AG04449 (cell line): ENCODE measurements at regions not wholly inside any gene's neighbourhood (a gene's known extent, or its start where the extent isn't known, plus 50 kb on each side); places are given as distances from the start of the nearest gene placed in this dataset.
"Not testable (repeated sequence)": the region's sequence is repeated elsewhere in the genome, so short reads cannot be mapped to it uniquely, and the experiment has no call there.

Experiments used
- CTCF ChIA-PET: fragments of 350-600 bp; formaldehyde crosslinking; extraction: SDS; loops from one replicate; lab custom pipeline; 2021; ENCODE audit warnings: antibody characterized with exemption; lab: Yijun Ruan, JAX
- POLR2A ChIA-PET: fragments of 400-600, 350-600 bp; formaldehyde crosslinking; extraction: SDS; loops from one replicate; lab custom pipeline; 2020; ENCODE audit warnings: antibody characterized with exemption, inconsistent platforms; lab: Yijun Ruan, JAX
- DNase-seq: peaks from one replicate; pipeline ENCODE4 v3.0.0-alpha.2; 2010; ENCODE audit warnings: low read depth, low spot score
- H3K4me3 ChIP-seq: 2 replicates; pipeline ENCODE4 v1.5.1; 2011; ENCODE audit warnings: low read depth, mild to moderate bottlenecking, control low read depth, low read length
- TF ChIP-seq, protein P1 (sequence below): IDR thresholded peaks from one replicate; pipeline ENCODE4 v1.5.1; 2011; ENCODE audit warnings: mild to moderate bottlenecking, moderate library complexity, low read length, control low read depth, inconsistent platforms; ENCODE audit not compliant: insufficient read depth; ENCODE audit errors: missing control alignments

- DNase-seq = no peak
- TF ChIP-seq, protein P1, sequence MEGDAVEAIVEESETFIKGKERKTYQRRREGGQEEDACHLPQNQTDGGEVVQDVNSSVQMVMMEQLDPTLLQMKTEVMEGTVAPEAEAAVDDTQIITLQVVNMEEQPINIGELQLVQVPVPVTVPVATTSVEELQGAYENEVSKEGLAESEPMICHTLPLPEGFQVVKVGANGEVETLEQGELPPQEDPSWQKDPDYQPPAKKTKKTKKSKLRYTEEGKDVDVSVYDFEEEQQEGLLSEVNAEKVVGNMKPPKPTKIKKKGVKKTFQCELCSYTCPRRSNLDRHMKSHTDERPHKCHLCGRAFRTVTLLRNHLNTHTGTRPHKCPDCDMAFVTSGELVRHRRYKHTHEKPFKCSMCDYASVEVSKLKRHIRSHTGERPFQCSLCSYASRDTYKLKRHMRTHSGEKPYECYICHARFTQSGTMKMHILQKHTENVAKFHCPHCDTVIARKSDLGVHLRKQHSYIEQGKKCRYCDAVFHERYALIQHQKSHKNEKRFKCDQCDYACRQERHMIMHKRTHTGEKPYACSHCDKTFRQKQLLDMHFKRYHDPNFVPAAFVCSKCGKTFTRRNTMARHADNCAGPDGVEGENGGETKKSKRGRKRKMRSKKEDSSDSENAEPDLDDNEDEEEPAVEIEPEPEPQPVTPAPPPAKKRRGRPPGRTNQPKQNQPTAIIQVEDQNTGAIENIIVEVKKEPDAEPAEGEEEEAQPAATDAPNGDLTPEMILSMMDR = no peak
- H3K4me3 ChIP-seq = no peak overlapping the region
- ChIA-PET CTCF (no interaction called here), POLR2A (no interaction called here)
Observed at GRCh38 chr5:116862632-116863455, 288.2 kb upstream of the SEMA6A start.

- DNase-seq = no peak
- ChIA-PET POLR2A (no interaction called here), CTCF (no interaction called here)
- no peak overlapping the region for H3K4me3 ChIP-seq
- TF ChIP-seq, protein P1 = no peak
Observed at GRCh38 chr5:116861666-116862065, 287.0 kb upstream of the SEMA6A start.

DNA sequence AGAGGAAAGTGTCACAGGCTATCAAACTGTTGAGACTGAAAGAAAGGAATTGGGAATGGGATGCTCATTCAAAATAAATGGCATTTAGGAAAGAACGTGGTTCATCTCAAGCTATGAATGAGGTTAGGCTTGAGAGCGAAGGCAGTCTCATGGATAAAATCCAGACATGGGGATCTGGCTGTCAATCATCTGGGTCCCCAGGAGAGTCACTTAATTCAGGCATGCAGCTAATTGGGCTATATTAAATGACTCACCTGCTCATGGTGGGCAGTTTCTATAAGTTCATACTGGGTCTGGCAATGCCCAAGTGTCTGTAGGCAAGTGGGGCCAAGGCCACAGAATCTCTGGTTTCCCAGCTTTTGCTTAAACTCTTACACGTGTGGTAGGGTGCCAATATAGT, 286.5 kb upstream of the SEMA6A start:
- TF ChIP-seq, protein P1 = no peak
- CTCF ChIA-PET = no interaction called here
- POLR2A ChIA-PET = no interaction called here
- no peak for DNase-seq
- no peak overlapping the region for H3K4me3 ChIP-seq

DNA sequence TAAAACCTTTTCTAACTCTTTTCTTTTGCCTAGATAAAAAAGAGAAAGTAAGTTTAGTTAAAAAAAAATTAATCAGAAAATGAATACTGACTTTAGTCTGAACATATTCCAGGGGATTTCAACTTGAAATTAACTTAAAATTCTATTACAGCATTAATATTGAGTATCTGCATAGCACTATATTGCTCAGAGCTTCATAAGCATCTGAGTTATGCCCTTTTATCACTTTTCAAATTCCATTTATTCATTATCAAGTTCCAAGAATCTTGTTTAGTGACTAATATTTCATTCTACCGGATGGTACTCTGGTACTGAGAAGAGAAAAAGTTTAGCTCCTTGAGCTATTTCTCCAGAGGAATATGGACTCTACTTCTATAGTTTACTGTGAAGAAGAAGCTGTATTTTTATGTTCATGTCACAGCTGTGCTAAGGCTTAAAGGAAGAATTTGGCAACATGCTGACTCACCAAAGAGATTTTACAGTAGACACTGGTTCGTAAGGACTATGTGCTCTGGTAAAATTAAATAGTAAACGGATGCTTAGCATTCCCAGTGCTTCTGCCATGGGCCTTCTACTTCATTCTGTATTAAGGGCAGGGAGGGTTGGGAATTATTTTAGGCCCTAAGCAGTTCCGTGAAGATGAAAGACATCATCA, 285.2 kb upstream of the SEMA6A start:
- ChIA-PET POLR2A (no interaction called here), CTCF (no interaction called here)
- no peak overlapping the region for H3K4me3 ChIP-seq
- TF ChIP-seq, protein P1 = no peak
- no peak for DNase-seq

GRCh38 chr5:116858705-116859333, 284.2 kb upstream of the SEMA6A start:
- ChIA-PET CTCF (no interaction called here), POLR2A (no interaction called here)
- TF ChIP-seq, protein P1 = no peak
- DNase-seq = no peak
- H3K4me3 ChIP-seq = no peak overlapping the region

GRCh38 chr5:116858020-116858419, 283.4 kb upstream of the SEMA6A start:
- POLR2A ChIA-PET, H3K4me3 ChIP-seq, CTCF ChIA-PET: not testable (repeated sequence)

More at GRCh38 chr5:116858020-116858419, 283.4 kb upstream of the SEMA6A start:
- DNase-seq = not testable (repeated sequence)
